ENCODE measurements at regions not wholly inside any gene's neighbourhood (a gene's known extent, or its start where the extent isn't known, plus 50 kb on each side); places are given as distances from the start of the nearest gene placed in this dataset.

GRCh38 chr13:30074955-30075614, 224.7 kb upstream of the UBL3 start:
- Mint-ChIP-seq H3K4me1 (peaks cover 0 to 4% (median 0%) of the 10 kb centered on the region in 4 donors), H3K27ac (no peak overlapping the region), H3K36me3 (no peaks in the 10 kb centered on the region), H3K9me3 (peaks cover 0 to 2% (median 0%) of the 10 kb centered on the region in 7 donors), H3K4me3 (no peak overlapping the region), H3K27me3 (no peaks in the 10 kb centered on the region)
- Histone ChIP-seq H3K4me3 (ENCODE audit: low read depth, low read length) (no peak overlapping the region), H3K4me1 (ENCODE audit: control insufficient read depth, insufficient read depth, low read length, poor library complexity, severe bottlenecking) (no peaks in the 10 kb centered on the region), H3K27ac (ENCODE audit: insufficient read depth, low read length, poor library complexity, severe bottlenecking) (no peak overlapping the region), H3K27me3 (ENCODE audit: control insufficient read depth, insufficient read depth, low read length) (no peaks in the 10 kb centered on the region), H3K36me3 (ENCODE audit: control insufficient read depth, insufficient read depth, low read length) (no peaks in the 10 kb centered on the region), H3K9me3 (ENCODE audit: control insufficient read depth in 2 of 2, low read length in 2 of 2) (no peaks in the 10 kb centered on the region)
- ATAC-seq (ENCODE audit: low read depth in 2 of 2), result no peak
- no peak for DNase-seq

- H3K4me1 Mint-ChIP-seq, result peaks cover 0 to 4% (median 0%) of the 10 kb centered on the region in 4 donors
- no peaks in the 10 kb centered on the region for H3K36me3 Mint-ChIP-seq
- no peak overlapping the region for H3K27ac Mint-ChIP-seq
- H3K36me3 ChIP-seq (ENCODE audit: control insufficient read depth, insufficient read depth, low read length), result no peaks in the 10 kb centered on the region
- DNase-seq (no peak), ATAC-seq (ENCODE audit: low read depth in 2 of 2) (no peak)
- no peaks in the 10 kb centered on the region for H3K27me3 ChIP-seq (ENCODE audit: control insufficient read depth, insufficient read depth, low read length)
- no peaks in the 10 kb centered on the region for H3K27me3 Mint-ChIP-seq
- peaks cover 0 to 2% (median 0%) of the 10 kb centered on the region in 7 donors for H3K9me3 Mint-ChIP-seq
- no peak overlapping the region for H3K4me3 ChIP-seq (ENCODE audit: low read depth, low read length)
- no peak overlapping the region for H3K4me3 Mint-ChIP-seq
- no peaks in the 10 kb centered on the region for H3K4me1 ChIP-seq (ENCODE audit: control insufficient read depth, insufficient read depth, low read length, poor library complexity, severe bottlenecking)
- no peak overlapping the region for H3K27ac ChIP-seq (ENCODE audit: insufficient read depth, low read length, poor library complexity, severe bottlenecking)
- H3K9me3 ChIP-seq (ENCODE audit: control insufficient read depth in 2 of 2, low read length in 2 of 2), result no peaks in the 10 kb centered on the region
Measured at GRCh38 chr13:30074431-30074830, 224.0 kb upstream of the UBL3 start.

GRCh38 chr13:30072818-30073186, 222.4 kb upstream of the UBL3 start:
- peaks cover 0 to 2% (median 0%) of the 10 kb centered on the region in 7 donors for H3K9me3 Mint-ChIP-seq
- Histone ChIP-seq H3K27ac (ENCODE audit: insufficient read depth, low read length, poor library complexity, severe bottlenecking) (no peak overlapping the region), H3K4me1 (ENCODE audit: control insufficient read depth, insufficient read depth, low read length, poor library complexity, severe bottlenecking) (no peaks in the 10 kb centered on the region), H3K36me3 (ENCODE audit: control insufficient read depth, insufficient read depth, low read length) (no peaks in the 10 kb centered on the region), H3K9me3 (ENCODE audit: control insufficient read depth in 2 of 2, low read length in 2 of 2) (no peaks in the 10 kb centered on the region), H3K4me3 (ENCODE audit: low read depth, low read length) (no peak overlapping the region), H3K27me3 (ENCODE audit: control insufficient read depth, insufficient read depth, low read length) (no peaks in the 10 kb centered on the region)
- H3K27ac Mint-ChIP-seq, result no peak overlapping the region
- no peak overlapping the region for H3K4me3 Mint-ChIP-seq
- H3K27me3 Mint-ChIP-seq, result no peaks in the 10 kb centered on the region
- DNase-seq (no peak), ATAC-seq (ENCODE audit: low read depth in 2 of 2) (no peak)
- H3K36me3 Mint-ChIP-seq, result no peaks in the 10 kb centered on the region
- H3K4me1 Mint-ChIP-seq, result peaks cover 0 to 4% (median 0%) of the 10 kb centered on the region in 4 donors

GRCh38 chr13:30071969-30072817, 221.8 kb upstream of the UBL3 start:
- H3K9me3 Mint-ChIP-seq, result peaks cover 0 to 2% (median 0%) of the 10 kb centered on the region in 7 donors
- H3K27me3 ChIP-seq (ENCODE audit: control insufficient read depth, insufficient read depth, low read length), result no peaks in the 10 kb centered on the region
- no peaks in the 10 kb centered on the region for H3K4me1 ChIP-seq (ENCODE audit: control insufficient read depth, insufficient read depth, low read length, poor library complexity, severe bottlenecking)
- H3K36me3 ChIP-seq (ENCODE audit: control insufficient read depth, insufficient read depth, low read length), result no peaks in the 10 kb centered on the region
- H3K27ac Mint-ChIP-seq, result no peak overlapping the region
- H3K27me3 Mint-ChIP-seq, result no peaks in the 10 kb centered on the region
- no peak overlapping the region for H3K4me3 ChIP-seq (ENCODE audit: low read depth, low read length)
- H3K36me3 Mint-ChIP-seq, result no peaks in the 10 kb centered on the region
- H3K4me1 Mint-ChIP-seq, result peaks cover 0 to 4% (median 2%) of the 10 kb centered on the region in 4 donors
- H3K4me3 Mint-ChIP-seq, result peak overlapping the region in 1 of 4 donors; percentile 54
- H3K27ac ChIP-seq (ENCODE audit: insufficient read depth, low read length, poor library complexity, severe bottlenecking), result no peak overlapping the region
- no peak for ATAC-seq (ENCODE audit: low read depth in 2 of 2)
- no peak for DNase-seq
- no peaks in the 10 kb centered on the region for H3K9me3 ChIP-seq (ENCODE audit: control insufficient read depth in 2 of 2, low read length in 2 of 2)

GRCh38 chr13:30065181-30065580, 214.8 kb upstream of the UBL3 start:
- peaks cover 0 to 3% (median 0%) of the 10 kb centered on the region in 7 donors for H3K9me3 Mint-ChIP-seq
- peaks cover 14% of the 10 kb centered on the region for H3K27me3 Mint-ChIP-seq
- DNase-seq, result no peak
- Histone ChIP-seq H3K27me3 (ENCODE audit: control insufficient read depth, insufficient read depth, low read length) (peaks cover 1% of the 10 kb centered on the region), H3K4me1 (ENCODE audit: control insufficient read depth, insufficient read depth, low read length, poor library complexity, severe bottlenecking) (no peaks in the 10 kb centered on the region), H3K27ac (ENCODE audit: insufficient read depth, low read length, poor library complexity, severe bottlenecking) (no peak overlapping the region), H3K4me3 (ENCODE audit: low read depth, low read length) (no peak overlapping the region), H3K9me3 (ENCODE audit: control insufficient read depth in 2 of 2, low read length in 2 of 2) (no peaks in the 10 kb centered on the region), H3K36me3 (ENCODE audit: control insufficient read depth, insufficient read depth, low read length) (no peaks in the 10 kb centered on the region)
- no peaks in the 10 kb centered on the region for H3K36me3 Mint-ChIP-seq
- no peak overlapping the region for H3K4me3 Mint-ChIP-seq
- peaks cover 0 to 3% (median 0%) of the 10 kb centered on the region in 4 donors for H3K4me1 Mint-ChIP-seq
- ATAC-seq (ENCODE audit: low read depth in 2 of 2), result no peak
- H3K27ac Mint-ChIP-seq, result no peak overlapping the region

GRCh38 chr13:30063892-30064291, 213.5 kb upstream of the UBL3 start:
- no peaks in the 10 kb centered on the region for H3K36me3 Mint-ChIP-seq
- H3K9me3 ChIP-seq (ENCODE audit: control insufficient read depth in 2 of 2, low read length in 2 of 2), result peaks cover 1 to 5% of the 10 kb centered on the region in 2 experiments
- no peaks in the 10 kb centered on the region for H3K4me1 ChIP-seq (ENCODE audit: control insufficient read depth, insufficient read depth, low read length, poor library complexity, severe bottlenecking)
- no peak overlapping the region for H3K4me3 Mint-ChIP-seq
- no peak overlapping the region for H3K27ac Mint-ChIP-seq
- no peak overlapping the region for H3K27ac ChIP-seq (ENCODE audit: insufficient read depth, low read length, poor library complexity, severe bottlenecking)
- H3K4me1 Mint-ChIP-seq, result peaks cover 0 to 3% (median 0%) of the 10 kb centered on the region in 4 donors
- no peak overlapping the region for H3K4me3 ChIP-seq (ENCODE audit: low read depth, low read length)
- H3K27me3 Mint-ChIP-seq, result peaks cover 23% of the 10 kb centered on the region
- no peak for ATAC-seq (ENCODE audit: low read depth in 2 of 2)
- DNase-seq, result no peak
- H3K36me3 ChIP-seq (ENCODE audit: control insufficient read depth, insufficient read depth, low read length), result no peaks in the 10 kb centered on the region
- H3K9me3 Mint-ChIP-seq, result peaks cover 0 to 7% (median 2%) of the 10 kb centered on the region in 7 donors
- H3K27me3 ChIP-seq (ENCODE audit: control insufficient read depth, insufficient read depth, low read length), result peaks cover 1% of the 10 kb centered on the region

- Mint-ChIP-seq H3K4me1 (no peaks in the 10 kb centered on the region), H3K36me3 (no peaks in the 10 kb centered on the region), H3K9me3 (peaks cover 0 to 12% (median 2%) of the 10 kb centered on the region in 7 donors), H3K27ac (no peak overlapping the region), H3K4me3 (no peak overlapping the region), H3K27me3 (peaks cover 35% of the 10 kb centered on the region)
- Histone ChIP-seq H3K4me1 (ENCODE audit: control insufficient read depth, insufficient read depth, low read length, poor library complexity, severe bottlenecking) (no peaks in the 10 kb centered on the region), H3K36me3 (ENCODE audit: control insufficient read depth, insufficient read depth, low read length) (no peaks in the 10 kb centered on the region), H3K4me3 (ENCODE audit: low read depth, low read length) (no peak overlapping the region), H3K27me3 (ENCODE audit: control insufficient read depth, insufficient read depth, low read length) (peaks cover 1% of the 10 kb centered on the region), H3K9me3 (ENCODE audit: control insufficient read depth in 2 of 2, low read length in 2 of 2) (peaks cover 10 to 13% of the 10 kb centered on the region in 2 experiments), H3K27ac (ENCODE audit: insufficient read depth, low read length, poor library complexity, severe bottlenecking) (no peak overlapping the region)
- no peak for DNase-seq
- ATAC-seq (ENCODE audit: low read depth in 2 of 2), result no peak
Measured at GRCh38 chr13:30061217-30061616, 210.8 kb upstream of the UBL3 start.

Measured in CD4-positive, CD25-positive, alpha-beta regulatory T cell (primary cell).